ENCODE measurements at regions not wholly inside any gene's neighbourhood (a gene's known extent, or its start where the extent isn't known, plus 50 kb on each side); places are given as distances from the start of the nearest gene placed in this dataset.

DNA sequence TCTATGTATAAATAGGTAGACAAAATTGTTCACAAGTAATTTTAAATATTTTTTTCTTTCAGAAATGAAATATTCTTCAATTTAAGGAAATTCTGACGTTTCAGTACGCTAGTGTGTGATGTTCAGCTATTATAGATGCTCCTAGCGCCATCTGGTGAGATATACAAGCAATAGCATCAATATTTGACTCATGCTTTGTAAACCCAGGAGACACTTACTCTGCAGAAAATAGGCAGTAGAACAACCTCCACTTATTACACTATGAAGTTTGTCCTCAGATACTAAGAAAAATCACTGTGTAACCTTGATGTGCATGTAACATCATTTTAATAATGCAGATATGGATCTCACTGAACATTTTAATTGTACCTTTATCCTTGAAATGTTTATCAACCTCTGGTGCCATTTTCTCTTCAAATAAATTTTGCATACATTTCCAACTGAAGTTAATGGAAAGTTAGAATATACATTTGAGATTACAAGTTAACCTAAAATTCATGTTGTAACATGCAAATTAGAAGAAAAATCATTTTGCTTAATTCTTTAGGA, 151.5 kb upstream of the FAM3C start:
- Histone ChIP-seq H3F3A (replicated peaks; ENCODE audit: insufficient read depth) (peaks cover 15% of the 10 kb centered on the region), H3K4me2 (no peak overlapping the region), H4K20me1 (ENCODE audit: insufficient read depth) (no peaks in the 10 kb centered on the region), H3K27ac (ENCODE audit: low read depth in 2 of 2, low read length in 1 of 2) (no peak overlapping the region), H3K27me3 (ENCODE audit: insufficient read depth) (no peaks in the 10 kb centered on the region), H3K36me3 (replicated peaks in 1 of 2; ENCODE audit: control insufficient read depth in 1 of 2, insufficient read depth in 2 of 2, low read length in 1 of 2) (no peaks in the 10 kb centered on the region), H3K9me2 (no peaks in the 10 kb centered on the region), H3K4me3 (ENCODE audit: low read depth in 2 of 2, low read length in 1 of 2) (no peak overlapping the region), H3K4me1 (ENCODE audit: control insufficient read depth in 1 of 2, insufficient read depth in 2 of 2, low read depth in 1 of 2, low read length in 1 of 2) (peaks cover 8 to 18% of the 10 kb centered on the region in 2 experiments; a peak in 2 of 4 replicates), H3K79me2 (ENCODE audit: insufficient read depth) (no peaks in the 10 kb centered on the region), H3K9ac (no peak overlapping the region), H2AFZ (ENCODE audit: low read depth) (peak overlapping the region; percentile 5; the same call in 1 of the 2 replicates), H3K9me3 (no peaks in the 10 kb centered on the region)
- CTCF ChIA-PET, result interaction anchor here (0.6 to 3.8 kb wide), 38 partner anchors 8 to 756 kb away, joined by 3 to 94 read pairs (median 5); partner anchors contain the start of gene FAM3C
- DNase-seq, result peak; percentile 51
- WGBS (ENCODE audit: low lambda C conversion rate), result 2% methylated on average over 3 of the region's 3 CpGs
- POLR2A ChIA-PET, result no interaction called here
- TF ChIP-seq POLR2AphosphoS5 (IDR thresholded peaks at IDR 0.05; ENCODE audit: low read depth, low read length) (no peak), NRF1 (IDR thresholded peaks at IDR 0.05; ENCODE audit: low read depth, low read length) (peak; percentile 21; the same call in 1 of the 2 replicates), TCF12 (IDR thresholded peaks at IDR 0.05) (no peak), CHD2 (IDR thresholded peaks at IDR 0.05; ENCODE audit: low read length, partially characterized antibody) (peak; percentile 27), YY1 (IDR thresholded peaks at IDR 0.05; ENCODE audit: low read depth) (0 out of 2 replicates have a peak, but pooled peaks have one; percentile 0), FOSL2 (IDR thresholded peaks at IDR 0.05; ENCODE audit: borderline replicate concordance, low read depth) (peak; percentile 14; the same call in 1 of the 2 replicates), RAD21 (IDR thresholded peaks at IDR 0.05; ENCODE audit: low read length) (peak; percentile 98), SMC3 (IDR thresholded peaks at IDR 0.05; ENCODE audit: low read depth, low read length) (peak; percentile 98)
- TF ChIP-seq, protein P1, sequence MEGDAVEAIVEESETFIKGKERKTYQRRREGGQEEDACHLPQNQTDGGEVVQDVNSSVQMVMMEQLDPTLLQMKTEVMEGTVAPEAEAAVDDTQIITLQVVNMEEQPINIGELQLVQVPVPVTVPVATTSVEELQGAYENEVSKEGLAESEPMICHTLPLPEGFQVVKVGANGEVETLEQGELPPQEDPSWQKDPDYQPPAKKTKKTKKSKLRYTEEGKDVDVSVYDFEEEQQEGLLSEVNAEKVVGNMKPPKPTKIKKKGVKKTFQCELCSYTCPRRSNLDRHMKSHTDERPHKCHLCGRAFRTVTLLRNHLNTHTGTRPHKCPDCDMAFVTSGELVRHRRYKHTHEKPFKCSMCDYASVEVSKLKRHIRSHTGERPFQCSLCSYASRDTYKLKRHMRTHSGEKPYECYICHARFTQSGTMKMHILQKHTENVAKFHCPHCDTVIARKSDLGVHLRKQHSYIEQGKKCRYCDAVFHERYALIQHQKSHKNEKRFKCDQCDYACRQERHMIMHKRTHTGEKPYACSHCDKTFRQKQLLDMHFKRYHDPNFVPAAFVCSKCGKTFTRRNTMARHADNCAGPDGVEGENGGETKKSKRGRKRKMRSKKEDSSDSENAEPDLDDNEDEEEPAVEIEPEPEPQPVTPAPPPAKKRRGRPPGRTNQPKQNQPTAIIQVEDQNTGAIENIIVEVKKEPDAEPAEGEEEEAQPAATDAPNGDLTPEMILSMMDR (IDR thresholded peaks at IDR 0.05), result peak; percentile 98

DNA sequence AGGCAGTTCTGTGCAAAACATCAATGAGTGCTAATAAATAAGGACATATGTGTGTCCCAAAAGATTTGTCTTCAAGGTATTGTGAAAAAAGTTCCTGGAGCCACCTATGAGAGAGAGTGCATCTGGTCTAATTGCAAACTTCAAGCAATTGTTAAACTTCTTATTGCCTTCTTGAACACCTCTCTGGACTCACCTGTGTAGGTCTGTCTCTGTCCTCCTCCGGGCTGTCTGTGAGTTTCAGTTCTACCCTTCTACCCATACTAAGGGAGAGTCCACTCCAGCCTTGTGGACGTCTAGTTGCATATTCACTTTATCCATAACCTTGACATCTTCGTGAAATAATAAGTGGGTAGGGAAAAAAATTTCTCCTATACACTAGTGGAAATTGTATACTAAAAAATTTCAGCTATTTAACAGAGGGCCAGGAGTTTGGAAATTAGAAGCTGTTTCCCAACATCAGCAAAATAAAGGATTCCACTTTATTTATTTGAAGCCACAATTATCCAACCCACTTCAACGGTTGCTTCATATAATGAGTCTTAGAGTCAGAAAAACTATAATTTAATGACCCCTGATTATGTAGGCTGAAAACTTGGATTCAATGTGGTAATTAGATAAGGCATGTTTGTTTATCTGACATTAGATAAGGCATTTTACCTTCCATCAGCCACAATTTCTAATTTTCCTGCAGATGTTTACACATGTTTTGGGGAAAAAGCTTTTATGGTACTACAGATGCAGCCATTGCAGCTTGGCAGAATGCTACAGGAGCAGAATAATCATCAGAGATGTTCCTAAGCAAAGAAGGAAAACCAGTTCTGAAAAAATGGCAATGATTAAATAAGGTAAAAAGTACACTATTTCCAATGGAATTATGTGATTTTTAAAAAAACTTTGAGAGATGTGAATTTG, 150.8 kb upstream of the FAM3C start:
- Histone ChIP-seq H3K4me3 (ENCODE audit: low read depth in 2 of 2, low read length in 1 of 2) (no peak overlapping the region), H3K27ac (ENCODE audit: low read depth in 2 of 2, low read length in 1 of 2) (peak overlapping the region; percentile 6 to 20; a peak in 1 of 4 replicates), H3K9ac (no peak overlapping the region), H3F3A (replicated peaks; ENCODE audit: insufficient read depth) (peaks cover 15% of the 10 kb centered on the region), H3K36me3 (replicated peaks in 1 of 2; ENCODE audit: control insufficient read depth in 1 of 2, insufficient read depth in 2 of 2, low read length in 1 of 2) (no peaks in the 10 kb centered on the region), H4K20me1 (ENCODE audit: insufficient read depth) (no peaks in the 10 kb centered on the region), H3K4me2 (no peak overlapping the region), H2AFZ (ENCODE audit: low read depth) (peak overlapping the region; percentile 5; the same call in 1 of the 2 replicates), H3K4me1 (ENCODE audit: control insufficient read depth in 1 of 2, insufficient read depth in 2 of 2, low read depth in 1 of 2, low read length in 1 of 2) (peaks cover 8 to 18% of the 10 kb centered on the region in 2 experiments; a peak in 2 of 4 replicates), H3K9me2 (no peaks in the 10 kb centered on the region), H3K79me2 (ENCODE audit: insufficient read depth) (no peaks in the 10 kb centered on the region), H3K27me3 (ENCODE audit: insufficient read depth) (no peaks in the 10 kb centered on the region), H3K9me3 (no peaks in the 10 kb centered on the region)
- DNase-seq, result no peak
- POLR2A ChIA-PET, result no interaction called here
- CTCF ChIA-PET, result interaction anchor here (0.6 to 3.8 kb wide), 39 partner anchors 8 to 755 kb away, joined by 3 to 94 read pairs (median 5); partner anchors contain the start of gene FAM3C
- TF ChIP-seq, protein P2, sequence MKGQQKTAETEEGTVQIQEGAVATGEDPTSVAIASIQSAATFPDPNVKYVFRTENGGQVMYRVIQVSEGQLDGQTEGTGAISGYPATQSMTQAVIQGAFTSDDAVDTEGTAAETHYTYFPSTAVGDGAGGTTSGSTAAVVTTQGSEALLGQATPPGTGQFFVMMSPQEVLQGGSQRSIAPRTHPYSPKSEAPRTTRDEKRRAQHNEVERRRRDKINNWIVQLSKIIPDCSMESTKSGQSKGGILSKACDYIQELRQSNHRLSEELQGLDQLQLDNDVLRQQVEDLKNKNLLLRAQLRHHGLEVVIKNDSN (IDR thresholded peaks at IDR 0.05; ENCODE audit: borderline replicate concordance, low read depth), result no peak
- 0 out of 2 replicates have a peak, but pooled peaks have one; percentile 21 for TF ChIP-seq YY1 (IDR thresholded peaks at IDR 0.05; ENCODE audit: low read depth)
- WGBS (ENCODE audit: low lambda C conversion rate), result 60% methylated on average over 4 of the region's 4 CpGs

All from SK-N-SH (cell line).